ENCODE measurements at regions not wholly inside any gene's neighbourhood (a gene's known extent, or its start where the extent isn't known, plus 50 kb on each side); places are given as distances from the start of the nearest gene placed in this dataset.

DNA sequence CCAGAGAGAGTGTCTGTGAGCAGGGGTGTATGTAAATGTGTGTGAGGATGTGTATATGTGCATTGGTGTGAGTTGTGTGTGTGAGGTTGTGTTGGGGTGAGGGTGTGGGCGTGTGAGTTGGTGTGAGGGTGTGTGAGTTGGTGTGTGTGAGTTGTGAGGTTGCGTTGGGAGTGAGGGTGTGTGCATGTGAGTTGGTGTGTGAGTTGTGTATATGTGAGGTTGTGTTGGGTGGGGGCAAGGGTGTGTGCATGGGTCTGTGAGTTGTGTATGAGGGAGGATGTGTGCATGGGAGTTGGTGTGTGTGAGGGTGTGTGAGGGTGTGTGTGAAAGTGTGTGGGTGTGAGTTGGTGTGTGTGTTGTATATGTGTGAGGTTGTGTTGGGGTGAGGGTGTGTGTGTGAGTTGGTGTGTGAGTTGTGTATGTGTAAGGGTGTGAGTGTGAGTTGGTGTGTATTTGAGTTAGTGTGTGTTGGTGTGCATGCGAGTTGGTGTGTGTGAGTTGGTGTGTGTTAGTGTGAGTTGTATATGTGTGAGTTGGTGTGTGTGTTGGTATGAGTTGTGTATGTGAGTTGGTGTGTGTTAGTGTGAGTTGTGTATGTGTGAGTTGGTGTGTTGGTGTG is 161.6 kb upstream of the IER5L start:
- Histone ChIP-seq H2BK20ac (ENCODE audit: low read depth, low read length) (peak overlapping the region; percentile 91), H3K9ac (ENCODE audit: low read depth, low read length) (peak overlapping the region; percentile 4; the same call in 1 of the 2 replicates), H3K27ac (ENCODE audit: insufficient read depth, low read length) (peak overlapping the region; percentile 24), H3K27me3 (ENCODE audit: control insufficient read depth, insufficient read depth, low read length) (no peaks in the 10 kb centered on the region), H2BK120ac (ENCODE audit: low read depth, low read length) (peak overlapping the region; percentile 85), H3K9me1 (ENCODE audit: insufficient read depth, low read length) (peaks cover 31% of the 10 kb centered on the region), H3K56ac (ENCODE audit: extremely low read depth, insufficient read depth, low read length) (peak overlapping the region; percentile 50), H3K36me3 (ENCODE audit: control insufficient read depth, insufficient read depth, low read length) (no peaks in the 10 kb centered on the region), H4K5ac (ENCODE audit: low read depth, low read length) (peak overlapping the region; percentile 81), H2BK15ac (ENCODE audit: low read depth, low read length) (peak overlapping the region; percentile 85; the same call in 2 of the 3 replicates), H4K20me1 (ENCODE audit: insufficient read depth, low read length) (no peaks in the 10 kb centered on the region), H3K18ac (ENCODE audit: low read depth, low read length) (peak overlapping the region; percentile 78), H4K91ac (ENCODE audit: insufficient read depth, low read depth, low read length) (peak overlapping the region; percentile 72), H2BK5ac (ENCODE audit: low read depth, low read length, poor library complexity, severe bottlenecking) (peak overlapping the region; percentile 85), H4K8ac (ENCODE audit: low read depth in 2 of 2, low read length in 2 of 2) (peak overlapping the region; percentile 46 to 90), H3K23ac (ENCODE audit: low read depth, low read length) (peak overlapping the region; percentile 83), H3K4me1 (ENCODE audit: control insufficient read depth, insufficient read depth, low read length) (peaks cover 35% of the 10 kb centered on the region), H2AK5ac (ENCODE audit: low read depth, low read length) (peak overlapping the region; percentile 90), H3K4me2 (ENCODE audit: low read depth, low read length) (no peak overlapping the region), H2AFZ (replicated peaks; ENCODE audit: low read length, poor library complexity) (peak overlapping the region; percentile 81), H3K9me3 (ENCODE audit: control insufficient read depth, insufficient read depth, low read length) (no peaks in the 10 kb centered on the region), H3K14ac (replicated peaks; ENCODE audit: low read depth, low read length) (peak overlapping the region; percentile 85), H2AK9ac (replicated peaks; ENCODE audit: low read depth, low read length, poor library complexity) (peak overlapping the region; percentile 91), H3K79me1 (ENCODE audit: low read depth in 1 of 2, low read length in 2 of 2) (peaks cover 0 to 18% of the 10 kb centered on the region in 2 experiments; a peak in 2 of 4 replicates), H3K4ac (ENCODE audit: low read depth, low read length) (peak overlapping the region; percentile 95), H3K4me3 (ENCODE audit: insufficient read depth, low read depth, low read length) (no peak overlapping the region)
- intact Hi-C loops (cut with micrococcal nuclease) (no loop called here), in situ Hi-C loops (cut with MboI; ENCODE audit: low sequenced_read_pairs) (loop anchor here (10.0 kb wide), 1 partner anchor 265 kb away; no protein-coding TSS in a partner anchor), dilution Hi-C loops (cut with HindIII; ENCODE audit: low sequenced_read_pairs, unreplicated experiment) (no loop called here)
- TF ChIP-seq NFE2L2 (IDR thresholded peaks at IDR 0.05; ENCODE audit: low read depth, low read length) = no peak
- no peak for TF ChIP-seq RAD21 (IDR thresholded peaks at IDR 0.05; ENCODE audit: low read length)
- TF ChIP-seq RFX5 (IDR thresholded peaks at IDR 0.05; ENCODE audit: low read depth, low read length) = no peak
- TF ChIP-seq MAFK (IDR thresholded peaks at IDR 0.05; ENCODE audit: low read depth, low read length) = no peak
- TF ChIP-seq, protein P1, sequence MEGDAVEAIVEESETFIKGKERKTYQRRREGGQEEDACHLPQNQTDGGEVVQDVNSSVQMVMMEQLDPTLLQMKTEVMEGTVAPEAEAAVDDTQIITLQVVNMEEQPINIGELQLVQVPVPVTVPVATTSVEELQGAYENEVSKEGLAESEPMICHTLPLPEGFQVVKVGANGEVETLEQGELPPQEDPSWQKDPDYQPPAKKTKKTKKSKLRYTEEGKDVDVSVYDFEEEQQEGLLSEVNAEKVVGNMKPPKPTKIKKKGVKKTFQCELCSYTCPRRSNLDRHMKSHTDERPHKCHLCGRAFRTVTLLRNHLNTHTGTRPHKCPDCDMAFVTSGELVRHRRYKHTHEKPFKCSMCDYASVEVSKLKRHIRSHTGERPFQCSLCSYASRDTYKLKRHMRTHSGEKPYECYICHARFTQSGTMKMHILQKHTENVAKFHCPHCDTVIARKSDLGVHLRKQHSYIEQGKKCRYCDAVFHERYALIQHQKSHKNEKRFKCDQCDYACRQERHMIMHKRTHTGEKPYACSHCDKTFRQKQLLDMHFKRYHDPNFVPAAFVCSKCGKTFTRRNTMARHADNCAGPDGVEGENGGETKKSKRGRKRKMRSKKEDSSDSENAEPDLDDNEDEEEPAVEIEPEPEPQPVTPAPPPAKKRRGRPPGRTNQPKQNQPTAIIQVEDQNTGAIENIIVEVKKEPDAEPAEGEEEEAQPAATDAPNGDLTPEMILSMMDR (conservative IDR thresholded peaks at IDR 0.05; ENCODE audit: low read depth, low read length) = no peak
- no peak for TF ChIP-seq MXI1 (IDR thresholded peaks at IDR 0.05; ENCODE audit: borderline replicate concordance, low read depth, low read length)
- no peak for TF ChIP-seq MAZ (IDR thresholded peaks at IDR 0.05; ENCODE audit: borderline replicate concordance, low read depth, low read length)
- TF ChIP-seq, protein P2, sequence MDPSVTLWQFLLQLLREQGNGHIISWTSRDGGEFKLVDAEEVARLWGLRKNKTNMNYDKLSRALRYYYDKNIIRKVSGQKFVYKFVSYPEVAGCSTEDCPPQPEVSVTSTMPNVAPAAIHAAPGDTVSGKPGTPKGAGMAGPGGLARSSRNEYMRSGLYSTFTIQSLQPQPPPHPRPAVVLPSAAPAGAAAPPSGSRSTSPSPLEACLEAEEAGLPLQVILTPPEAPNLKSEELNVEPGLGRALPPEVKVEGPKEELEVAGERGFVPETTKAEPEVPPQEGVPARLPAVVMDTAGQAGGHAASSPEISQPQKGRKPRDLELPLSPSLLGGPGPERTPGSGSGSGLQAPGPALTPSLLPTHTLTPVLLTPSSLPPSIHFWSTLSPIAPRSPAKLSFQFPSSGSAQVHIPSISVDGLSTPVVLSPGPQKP (IDR thresholded peaks at IDR 0.05; ENCODE audit: borderline replicate concordance, low read depth, low read length) = no peak
- no peak for TF ChIP-seq BHLHE40 (IDR thresholded peaks at IDR 0.05; ENCODE audit: low read depth, low read length)
- TF ChIP-seq CHD1 (IDR thresholded peaks at IDR 0.05; ENCODE audit: low read depth, low read length) = no peak
- no peak for TF ChIP-seq CEBPB (IDR thresholded peaks at IDR 0.05; ENCODE audit: low read depth, low read length)
- no peak for TF ChIP-seq SMC3 (IDR thresholded peaks at IDR 0.05; ENCODE audit: low read depth, low read length)
- no peak for TF ChIP-seq POLR2A (IDR thresholded peaks at IDR 0.05; ENCODE audit: low read depth, low read length)
- TF ChIP-seq, protein P3, sequence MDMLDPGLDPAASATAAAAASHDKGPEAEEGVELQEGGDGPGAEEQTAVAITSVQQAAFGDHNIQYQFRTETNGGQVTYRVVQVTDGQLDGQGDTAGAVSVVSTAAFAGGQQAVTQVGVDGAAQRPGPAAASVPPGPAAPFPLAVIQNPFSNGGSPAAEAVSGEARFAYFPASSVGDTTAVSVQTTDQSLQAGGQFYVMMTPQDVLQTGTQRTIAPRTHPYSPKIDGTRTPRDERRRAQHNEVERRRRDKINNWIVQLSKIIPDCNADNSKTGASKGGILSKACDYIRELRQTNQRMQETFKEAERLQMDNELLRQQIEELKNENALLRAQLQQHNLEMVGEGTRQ (IDR thresholded peaks at IDR 0.05; ENCODE audit: low read depth, low read length) = no peak
- ChIA-PET POLR2A (ENCODE audit: unreplicated experiment) (no interaction called here), CTCF (no interaction called here)
- WGBS, 2 experiments (ENCODE audit: extremely low coverage in 2 of 2, insufficient read length in 1 of 2) = 87 to 100% methylated on average over 2 to 3 of the region's 3 CpGs
- no TSS peak for BruUV-seq (replicated peaks)
- ATAC-seq (ENCODE audit: low read depth) (no peak), DNase-seq (no peak)
